ENCODE measurements at regions not wholly inside any gene's neighbourhood (a gene's known extent, or its start where the extent isn't known, plus 50 kb on each side); places are given as distances from the start of the nearest gene placed in this dataset.

DNA sequence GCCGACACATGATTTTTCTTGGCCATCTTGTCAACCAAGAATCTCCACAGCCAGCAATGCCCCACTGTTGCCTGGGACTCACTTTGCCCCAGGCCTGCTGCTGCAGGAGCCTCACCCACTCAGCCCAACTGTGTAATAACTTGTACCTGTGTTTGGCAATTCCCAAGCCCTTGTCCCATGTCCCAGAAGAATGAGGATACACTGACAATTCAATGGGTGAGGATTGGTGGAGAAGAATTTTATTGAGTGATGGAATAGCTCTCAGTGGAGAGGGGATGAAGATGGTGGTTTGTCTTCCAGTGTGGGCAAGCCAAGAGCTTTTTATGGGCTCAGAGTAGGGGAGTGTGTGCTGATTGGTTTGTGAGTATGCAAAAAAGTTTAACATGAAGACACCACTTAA is 861.9 kb downstream of the TFAP2A start:
- H3K9me3 Mint-ChIP-seq (ENCODE audit: low read depth), result no peaks in the 10 kb centered on the region
- no peaks in the 10 kb centered on the region for H3K36me3 Mint-ChIP-seq
- DNase-seq, result no peak
- no peaks in the 10 kb centered on the region for H3K4me1 Mint-ChIP-seq
- H3K27ac Mint-ChIP-seq, result no peak overlapping the region
- no peak for ATAC-seq
- H3K27me3 Mint-ChIP-seq, result no peaks in the 10 kb centered on the region
- CTCF ChIA-PET, result no interaction called here
- H3K4me3 Mint-ChIP-seq, result no peak overlapping the region

DNA sequence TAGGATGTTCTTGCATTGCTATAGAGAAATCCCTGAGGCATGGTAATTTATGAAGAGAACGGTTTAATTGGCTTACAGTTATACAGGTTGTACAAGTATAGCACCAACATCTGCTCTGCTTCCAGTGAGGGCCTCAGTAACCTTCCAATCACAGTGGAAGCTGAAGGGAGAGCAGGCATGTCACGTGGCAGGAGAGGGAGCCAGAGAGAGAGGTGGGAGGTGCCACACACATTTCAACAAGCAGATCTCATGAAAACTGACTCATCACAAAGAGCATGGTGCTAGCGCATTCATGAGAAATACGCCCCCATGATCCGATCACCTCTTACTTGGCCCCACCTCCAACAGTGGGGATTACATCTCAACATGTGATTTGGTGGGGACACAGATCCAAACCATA is 871.2 kb downstream of the TFAP2A start:
- no peak for DNase-seq
- no peak for ATAC-seq
- Mint-ChIP-seq H3K4me3 (no peak overlapping the region), H3K4me1 (no peaks in the 10 kb centered on the region), H3K36me3 (no peaks in the 10 kb centered on the region), H3K27me3 (no peaks in the 10 kb centered on the region), H3K27ac (no peak overlapping the region), H3K9me3 (ENCODE audit: low read depth) (no peaks in the 10 kb centered on the region)
- CTCF ChIA-PET, result no interaction called here

DNA sequence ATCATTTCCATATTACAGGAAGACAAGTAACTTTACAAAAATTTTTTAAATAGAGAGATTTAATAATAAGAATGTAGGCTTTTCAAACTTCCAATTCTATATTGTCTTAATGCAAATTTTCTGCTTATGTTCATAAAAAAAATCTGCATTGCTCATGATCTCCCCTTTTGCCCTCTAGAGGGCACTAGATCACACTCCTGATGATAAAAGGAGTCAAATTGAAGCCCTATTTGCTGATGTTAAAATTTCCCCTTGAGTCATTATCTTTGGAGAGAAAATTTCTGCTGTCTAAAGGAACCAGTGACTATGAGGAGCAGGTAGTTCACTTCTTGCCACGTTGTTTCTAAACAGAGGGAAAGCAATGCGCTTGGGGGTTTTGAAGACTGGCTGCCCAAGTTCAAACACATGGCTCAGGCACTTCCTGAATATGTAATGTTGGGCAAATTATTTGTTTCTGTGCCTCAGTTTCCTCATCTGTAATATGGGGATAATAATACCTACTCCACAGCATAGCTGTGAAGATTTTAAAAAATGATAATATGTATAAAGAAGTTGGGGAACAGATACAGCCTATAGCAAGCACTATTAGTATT is 874.2 kb downstream of the TFAP2A start:
- CTCF ChIA-PET, result no interaction called here
- Mint-ChIP-seq H3K9me3 (ENCODE audit: low read depth) (no peaks in the 10 kb centered on the region), H3K4me3 (no peak overlapping the region), H3K4me1 (no peaks in the 10 kb centered on the region), H3K27ac (no peak overlapping the region), H3K27me3 (no peaks in the 10 kb centered on the region), H3K36me3 (no peaks in the 10 kb centered on the region)
- ATAC-seq (no peak), DNase-seq (no peak)

DNA sequence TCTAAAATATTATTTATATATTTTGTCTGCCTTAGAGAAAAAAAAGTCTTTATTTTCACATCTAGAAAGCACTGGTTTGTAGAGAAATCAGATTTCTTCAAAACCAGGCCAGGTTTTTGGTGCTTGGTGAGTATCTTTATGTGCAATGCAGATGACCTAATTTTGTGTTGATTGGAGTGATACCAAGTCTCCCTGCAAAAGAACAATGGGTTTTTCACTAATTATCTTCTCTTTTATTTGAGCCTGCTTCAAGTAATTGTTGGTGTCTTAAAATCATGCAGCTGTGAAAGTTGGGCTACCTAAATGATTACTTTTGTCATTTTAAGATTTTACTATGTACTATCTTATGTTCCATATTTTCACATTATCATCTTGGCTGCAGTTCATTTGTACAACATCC is 874.7 kb downstream of the TFAP2A start:
- Mint-ChIP-seq H3K27me3 (no peaks in the 10 kb centered on the region), H3K9me3 (ENCODE audit: low read depth) (no peaks in the 10 kb centered on the region), H3K27ac (no peak overlapping the region), H3K36me3 (no peaks in the 10 kb centered on the region), H3K4me1 (no peaks in the 10 kb centered on the region), H3K4me3 (no peak overlapping the region)
- CTCF ChIA-PET, result no interaction called here
- no peak for DNase-seq
- ATAC-seq, result no peak

DNA sequence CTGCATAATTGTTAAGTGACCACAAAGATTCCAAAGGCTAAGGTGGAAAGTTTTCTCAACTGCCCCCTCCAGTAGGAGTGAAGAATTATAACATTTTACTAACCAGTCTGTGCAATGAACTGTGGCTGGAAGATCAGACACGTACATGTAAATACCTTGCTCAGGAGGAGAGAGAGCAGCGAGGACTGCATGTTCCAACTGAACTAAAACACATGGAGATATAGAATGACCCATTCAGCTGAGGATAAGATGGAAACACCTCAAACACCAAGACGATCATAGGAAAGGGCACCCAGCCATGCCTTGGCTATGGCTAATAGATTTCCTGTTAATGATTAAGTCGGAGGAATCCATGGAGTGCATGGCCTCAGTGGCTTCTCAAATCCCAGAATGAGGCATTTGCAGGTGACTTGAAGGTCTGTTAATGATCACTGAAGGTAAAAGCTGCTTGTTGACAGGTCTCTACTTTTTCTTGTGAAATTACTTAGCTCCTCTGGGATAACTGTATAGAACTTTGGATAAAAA is 875.6 kb downstream of the TFAP2A start:
- Mint-ChIP-seq H3K4me3 (no peak overlapping the region), H3K4me1 (no peaks in the 10 kb centered on the region), H3K27me3 (no peaks in the 10 kb centered on the region), H3K9me3 (ENCODE audit: low read depth) (no peaks in the 10 kb centered on the region), H3K36me3 (no peaks in the 10 kb centered on the region), H3K27ac (no peak overlapping the region)
- ATAC-seq (no peak), DNase-seq (no peak)
- CTCF ChIA-PET, result no interaction called here

DNA sequence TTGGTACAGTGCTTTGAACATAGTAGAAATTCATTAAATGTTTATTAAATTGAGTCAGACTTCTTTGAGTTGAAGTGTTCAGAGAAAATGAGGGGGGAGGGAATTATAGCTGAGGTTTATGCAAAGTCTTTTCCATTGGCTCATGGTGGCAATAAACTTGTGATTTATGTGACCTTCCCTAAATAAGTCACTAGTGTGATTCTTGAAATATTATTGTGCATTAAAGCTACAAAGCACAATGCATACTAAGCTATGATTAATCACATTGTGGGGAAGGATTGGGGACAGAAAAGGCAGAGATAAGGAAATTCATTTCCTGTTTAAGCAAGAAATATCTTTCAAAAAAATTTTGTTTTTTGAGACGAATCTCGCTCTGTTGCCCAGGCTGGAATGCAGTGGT is 877.5 kb downstream of the TFAP2A start:
- Mint-ChIP-seq H3K27me3 (no peaks in the 10 kb centered on the region), H3K4me3 (no peak overlapping the region), H3K27ac (no peak overlapping the region), H3K4me1 (no peaks in the 10 kb centered on the region), H3K9me3 (ENCODE audit: low read depth) (no peaks in the 10 kb centered on the region), H3K36me3 (no peaks in the 10 kb centered on the region)
- DNase-seq (no peak), ATAC-seq (no peak)
- CTCF ChIA-PET, result no interaction called here

DNA sequence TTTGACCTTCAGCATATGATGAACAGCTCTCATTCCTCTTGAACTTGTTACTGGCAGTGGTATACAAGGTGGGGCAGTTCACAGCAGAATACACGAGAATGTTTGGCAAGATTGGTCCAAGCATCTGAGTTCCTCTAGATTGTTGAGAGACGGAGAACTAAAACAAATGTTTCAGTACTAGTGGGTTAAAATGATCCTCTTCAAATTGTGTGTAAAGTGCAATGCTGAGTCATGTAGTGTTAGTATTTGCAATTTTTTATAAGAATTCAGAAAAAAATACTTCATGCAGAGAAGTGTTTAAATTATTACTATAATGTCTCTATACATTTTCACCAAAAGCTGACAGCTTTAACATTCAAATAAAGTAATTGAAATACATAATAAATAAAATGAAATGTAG is 879.8 kb downstream of the TFAP2A start:
- Mint-ChIP-seq H3K4me3 (no peak overlapping the region), H3K36me3 (no peaks in the 10 kb centered on the region)

DNA sequence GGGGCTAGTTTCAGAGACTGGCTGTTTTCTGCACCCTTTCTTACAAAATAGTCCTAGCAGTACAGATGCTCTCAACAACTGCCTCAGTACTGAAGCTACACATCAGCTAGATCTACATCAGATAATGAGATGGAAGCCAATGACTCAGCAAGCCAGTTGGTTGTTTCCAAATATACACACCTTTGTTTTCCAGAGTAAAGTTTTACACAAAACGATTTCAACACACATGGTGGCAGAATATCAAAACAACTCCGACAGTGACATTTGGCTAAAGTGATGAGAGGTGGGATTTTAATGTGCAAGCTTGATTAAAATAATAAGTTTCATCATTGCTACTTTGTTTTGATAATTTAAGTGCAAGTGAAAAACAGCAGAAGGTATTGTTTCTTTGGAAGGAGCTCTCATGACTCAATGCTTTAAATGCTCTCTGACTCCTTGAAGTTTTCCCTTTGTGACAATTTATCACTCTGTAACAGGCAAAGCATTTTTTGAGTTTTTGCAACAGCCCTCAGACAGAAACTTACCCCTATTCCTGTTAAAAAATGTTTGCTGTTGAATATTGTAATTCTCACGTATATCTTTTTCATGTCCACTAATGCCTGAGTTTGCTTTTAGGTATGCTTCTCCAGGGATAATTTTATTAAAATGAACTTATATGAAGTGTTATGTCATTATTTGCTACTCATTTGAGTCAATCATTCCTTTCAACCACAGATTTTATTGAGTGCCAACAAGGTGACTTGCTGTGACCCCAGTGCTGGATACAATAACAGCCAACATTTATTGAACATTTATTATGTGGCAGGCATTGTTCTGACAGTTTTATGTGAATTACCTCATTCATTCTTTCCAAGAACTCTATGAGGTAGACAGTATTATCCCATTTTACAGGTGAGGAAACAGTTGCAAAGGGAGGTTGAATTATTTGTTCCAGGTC is 882.0 kb downstream of the TFAP2A start:
- Mint-ChIP-seq H3K27me3 (no peaks in the 10 kb centered on the region), H3K4me1 (no peaks in the 10 kb centered on the region), H3K4me3 (no peak overlapping the region), H3K27ac (no peak overlapping the region), H3K9me3 (ENCODE audit: low read depth) (no peaks in the 10 kb centered on the region), H3K36me3 (no peaks in the 10 kb centered on the region)
- CTCF ChIA-PET, result no interaction called here
- DNase-seq (no peak), ATAC-seq (no peak)

More for the DNA sequence above, 879.8 kb downstream of the TFAP2A start:
- DNase-seq (no peak), ATAC-seq (no peak)
- H3K4me1 Mint-ChIP-seq, result no peaks in the 10 kb centered on the region
- no peaks in the 10 kb centered on the region for H3K27me3 Mint-ChIP-seq
- CTCF ChIA-PET, result no interaction called here
- H3K9me3 Mint-ChIP-seq (ENCODE audit: low read depth), result no peaks in the 10 kb centered on the region
- H3K27ac Mint-ChIP-seq, result no peak overlapping the region

DNA sequence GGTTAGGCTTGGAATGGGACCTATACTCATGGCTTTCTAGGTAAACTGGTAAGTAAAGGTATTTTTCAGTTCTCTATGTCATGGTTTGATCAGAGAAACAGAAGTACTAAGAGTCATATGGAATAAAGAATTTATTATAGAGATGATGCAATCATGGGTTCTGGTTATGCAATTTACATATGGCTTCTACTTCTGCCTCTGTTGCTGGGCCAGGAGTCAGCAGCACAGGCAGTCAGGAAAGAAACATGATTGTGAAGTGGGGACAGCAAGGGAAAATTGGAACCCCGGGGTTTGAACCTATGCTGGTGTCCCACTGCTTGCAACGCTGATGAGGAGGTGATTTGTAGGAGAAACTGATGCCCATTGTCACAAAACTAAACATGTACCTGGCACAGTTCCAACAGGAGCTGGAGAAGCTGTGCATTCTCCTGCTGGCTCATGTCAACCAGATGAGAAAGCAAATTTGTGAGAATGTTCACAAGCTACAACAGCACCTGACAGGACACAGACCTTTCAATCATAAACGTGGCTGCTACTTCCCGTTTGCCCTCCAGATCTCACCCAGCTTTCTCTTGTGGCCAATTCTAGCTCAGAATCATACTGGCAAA is 887.1 kb downstream of the TFAP2A start:
- CTCF ChIA-PET, result no interaction called here
- ATAC-seq (no peak), DNase-seq (no peak)
- Mint-ChIP-seq H3K9me3 (ENCODE audit: low read depth) (peaks cover 7% of the 10 kb centered on the region), H3K27ac (no peak overlapping the region), H3K36me3 (no peaks in the 10 kb centered on the region), H3K4me3 (no peak overlapping the region), H3K4me1 (no peaks in the 10 kb centered on the region), H3K27me3 (no peaks in the 10 kb centered on the region)

DNA sequence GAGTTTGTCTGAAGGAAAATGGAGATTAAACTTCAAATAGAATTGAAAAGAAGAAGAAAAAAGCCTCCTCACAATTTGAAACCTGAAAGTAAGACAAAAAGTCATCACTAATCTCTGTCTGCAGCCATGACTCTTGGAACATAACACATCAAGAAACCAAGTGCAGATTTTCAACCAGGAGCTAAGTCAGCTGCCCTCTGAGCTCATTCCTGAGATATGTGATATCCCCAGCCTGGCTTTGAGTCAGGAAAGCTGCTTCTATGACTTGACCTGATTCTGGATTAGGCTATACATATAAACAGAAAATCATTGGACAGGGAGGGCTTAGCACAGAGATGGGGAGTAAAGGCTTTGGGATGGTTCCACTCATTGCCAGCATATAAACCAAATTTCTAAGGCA is 891.4 kb downstream of the TFAP2A start:
- Mint-ChIP-seq H3K27me3 (no peaks in the 10 kb centered on the region), H3K4me3 (no peak overlapping the region), H3K36me3 (no peaks in the 10 kb centered on the region), H3K9me3 (ENCODE audit: low read depth) (peaks cover 10% of the 10 kb centered on the region), H3K4me1 (no peaks in the 10 kb centered on the region), H3K27ac (no peak overlapping the region)
- DNase-seq (no peak), ATAC-seq (no peak)
- CTCF ChIA-PET, result no interaction called here

DNA sequence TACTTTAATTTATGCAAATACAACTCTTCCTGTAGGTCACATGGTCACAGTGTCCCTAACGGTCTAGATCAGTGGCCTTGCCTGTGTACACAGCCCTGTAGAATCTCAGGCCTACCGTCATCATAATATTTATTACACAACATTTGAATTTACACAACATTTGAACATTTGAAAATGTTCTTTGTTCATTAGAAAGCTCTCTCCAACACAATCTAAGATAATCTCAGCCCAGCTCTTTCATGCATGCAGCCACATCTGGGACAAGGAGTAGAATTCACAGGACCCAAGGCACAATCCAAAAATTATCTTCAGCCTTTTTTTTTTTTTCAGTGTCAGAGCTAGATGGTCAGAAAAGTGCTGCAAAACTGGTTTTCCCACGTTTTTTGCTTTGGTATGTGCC is 892.8 kb downstream of the TFAP2A start:
- no peak for ATAC-seq
- DNase-seq, result no peak
- H3K27me3 Mint-ChIP-seq, result no peaks in the 10 kb centered on the region
- no peaks in the 10 kb centered on the region for H3K36me3 Mint-ChIP-seq
- H3K4me3 Mint-ChIP-seq, result no peak overlapping the region
- H3K4me1 Mint-ChIP-seq, result no peaks in the 10 kb centered on the region
- H3K9me3 Mint-ChIP-seq (ENCODE audit: low read depth), result peaks cover 7% of the 10 kb centered on the region
- no peak overlapping the region for H3K27ac Mint-ChIP-seq
- CTCF ChIA-PET, result no interaction called here

DNA sequence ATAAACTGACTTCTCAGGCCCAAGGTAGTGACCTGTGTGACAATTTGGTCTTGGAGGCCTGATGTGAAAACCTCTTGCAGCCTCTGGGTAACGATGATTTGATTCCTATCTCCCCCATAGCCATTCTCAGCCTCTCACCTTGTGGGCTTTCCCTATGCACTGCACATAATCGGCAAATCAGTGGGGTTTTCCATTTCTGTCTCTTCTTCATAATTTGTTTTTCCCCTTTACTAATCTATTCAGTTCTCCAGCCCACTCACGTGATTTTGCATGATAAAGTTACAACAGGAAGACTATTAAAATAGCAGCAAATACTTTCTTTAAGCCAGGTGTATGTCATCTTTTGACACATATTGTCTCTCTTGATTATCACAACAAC is 893.7 kb downstream of the TFAP2A start:
- Mint-ChIP-seq H3K4me1 (no peaks in the 10 kb centered on the region), H3K36me3 (no peaks in the 10 kb centered on the region), H3K27ac (no peak overlapping the region), H3K9me3 (ENCODE audit: low read depth) (peaks cover 7% of the 10 kb centered on the region), H3K27me3 (no peaks in the 10 kb centered on the region), H3K4me3 (no peak overlapping the region)
- DNase-seq (no peak), ATAC-seq (no peak)
- CTCF ChIA-PET, result no interaction called here

DNA sequence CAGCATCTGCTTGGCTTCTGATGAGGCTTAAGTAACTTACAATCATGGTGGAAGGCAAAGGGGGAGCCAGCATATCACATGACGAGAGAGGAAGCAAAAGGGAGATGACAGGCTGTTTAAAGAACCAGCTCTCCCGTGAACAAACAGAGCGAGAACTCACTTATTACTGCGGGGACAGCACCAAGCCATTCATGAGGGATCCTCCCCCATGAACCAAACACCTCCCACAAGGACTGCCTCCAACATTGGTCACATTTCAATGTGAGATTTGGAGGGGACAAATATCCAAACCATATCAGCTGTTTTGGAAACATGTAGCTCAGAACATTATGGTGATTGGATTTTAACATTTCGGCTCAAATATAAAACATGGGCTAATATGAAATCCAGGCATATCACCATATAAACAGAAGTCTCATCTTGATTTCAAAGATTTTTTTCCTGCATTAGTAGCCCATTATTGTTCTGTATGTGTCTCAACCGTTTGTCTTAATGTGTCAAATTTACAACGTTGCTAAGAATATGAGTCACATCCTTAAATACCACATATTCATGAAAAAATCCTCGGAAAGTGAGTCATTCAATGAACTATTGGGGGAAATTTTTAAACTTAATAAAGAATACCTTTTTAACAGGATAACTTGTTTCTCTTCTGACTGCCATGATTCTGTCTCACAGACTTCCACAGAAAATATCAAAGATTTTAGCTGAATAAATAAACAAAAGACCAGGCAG is 894.3 kb downstream of the TFAP2A start:
- ATAC-seq (no peak), DNase-seq (no peak)
- Mint-ChIP-seq H3K4me3 (no peak overlapping the region), H3K27me3 (no peaks in the 10 kb centered on the region), H3K4me1 (no peaks in the 10 kb centered on the region), H3K27ac (no peak overlapping the region), H3K9me3 (ENCODE audit: low read depth) (peaks cover 7% of the 10 kb centered on the region), H3K36me3 (no peaks in the 10 kb centered on the region)
- CTCF ChIA-PET, result no interaction called here

Measured in activated CD8-positive, alpha-beta memory T cell treated with anti-CD3 and anti-CD28 coated beads, Interleukin-2, amount 10 ng/mL, durations not matched to agents 7 days and 5 days (primary cell).